H1 (cell line): ENCODE measurements at regions not wholly inside any gene's neighbourhood (a gene's known extent, or its start where the extent isn't known, plus 50 kb on each side); places are given as distances from the start of the nearest gene placed in this dataset.

Experiments
- CTCF ChIA-PET: fragments of 300-600 bp; sonication (Branson Sonifier 250); formaldehyde crosslinking; loops from one replicate; lab custom pipeline; 2021; ENCODE audit not compliant: partially characterized antibody; lab: Charles Lee
- POLR2A ChIA-PET: fragments of 300-600 bp; sonication (Branson Sonifier 250); formaldehyde crosslinking; loops from one replicate; lab custom pipeline; 2021; ENCODE audit warnings: inconsistent platforms; ENCODE audit not compliant: partially characterized antibody; lab: Charles Lee
- DNase-seq, 2 experiments: peaks; one replicate each; pipeline versions ENCODE4 v3.0.0 to v3.0.0-alpha.2; 2010 to 2022; ENCODE audit warnings: low spot score in 2 of 2, low read depth in 1 of 2, mixed read lengths in 1 of 2
- FAIRE-seq: peaks from 2 replicates; lab custom pipeline; 2011; peaks lifted over from hg19 to GRCh38; lab: Jason Lieb, UNC
- H2AFZ ChIP-seq: 2 replicates; pipeline ENCODE4 v1.8.1; 2012; ENCODE audit warnings: low read length, inconsistent platforms
- H2AK5ac ChIP-seq: 2 replicates; pipeline ENCODE4 v1.6.1; 2013; ENCODE audit warnings: low read depth, low read length
- H2BK120ac ChIP-seq: replicated peaks from 2 replicates; pipeline ENCODE3; 2013; ENCODE audit warnings: low read depth, low read length, inconsistent platforms
- H2BK12ac ChIP-seq: 2 replicates; pipeline ENCODE4 v1.6.1; 2013; ENCODE audit warnings: low read depth, low read length
- H2BK15ac ChIP-seq: 2 replicates; pipeline ENCODE4 v1.6.1; 2013; ENCODE audit warnings: low read length
- H2BK20ac ChIP-seq: 2 replicates; pipeline ENCODE4 v1.6.1; 2013; ENCODE audit warnings: low read length
- H2BK5ac ChIP-seq: 2 replicates; pipeline ENCODE4 v1.6.1; 2013; ENCODE audit warnings: low read depth, low read length
- H3K14ac ChIP-seq: 2 replicates; pipeline ENCODE4 v1.6.1; 2013; ENCODE audit warnings: inconsistent platforms; ENCODE audit not compliant: insufficient read length
- H3K18ac ChIP-seq: 2 replicates; pipeline ENCODE4 v1.6.1; 2013; ENCODE audit warnings: low read length; ENCODE audit errors: extremely low read depth
- H3K23ac ChIP-seq: 2 replicates; pipeline ENCODE4 v1.6.1; 2013; ENCODE audit warnings: inconsistent platforms; ENCODE audit not compliant: insufficient read length
- H3K23me2 ChIP-seq: 2 replicates; pipeline ENCODE4 v1.6.1; 2013; ENCODE audit warnings: low read depth, low read length
- H3K27ac ChIP-seq: 2 replicates; pipeline ENCODE4 v1.6.1; 2011; ENCODE audit warnings: low read depth, low read length, inconsistent platforms
- H3K27me3 ChIP-seq, 4 experiments: replicated peaks in 1 of 4; 1 replicate in 1 of 4; 2 replicates in 3 of 4; pipeline versions ENCODE4 v1.6.1 to v1.8.1; 2011 to 2013; ENCODE audit warnings: low read length in 3 of 4, mild to moderate bottlenecking in 3 of 4, inconsistent platforms in 2 of 4, mixed read lengths in 2 of 4, moderate library complexity in 1 of 4; ENCODE audit not compliant: control insufficient read depth in 3 of 4, insufficient read depth in 3 of 4; ENCODE audit errors: extremely low read depth in 1 of 4
- H3K36me3 ChIP-seq, 4 experiments: 2 replicates each; pipeline versions ENCODE4 v1.6.1 to v1.8.1; 2011 to 2013; ENCODE audit warnings: mild to moderate bottlenecking in 4 of 4, low read length in 3 of 4, moderate library complexity in 2 of 4, control low read depth in 1 of 4, inconsistent platforms in 1 of 4; ENCODE audit not compliant: insufficient read depth in 4 of 4, control insufficient read depth in 2 of 4
- H3K4ac ChIP-seq: replicated peaks from 2 replicates; pipeline ENCODE3; 2013; ENCODE audit warnings: low read length, low read depth, mixed read lengths, inconsistent platforms; ENCODE audit not compliant: insufficient read length
- H3K4me1 ChIP-seq, 4 experiments: replicated peaks in 1 of 4; 1 replicate in 1 of 4; 2 replicates in 3 of 4; pipeline versions ENCODE4 v1.6.1 to v1.8.1; 2011 to 2013; ENCODE audit warnings: low read length in 3 of 4, inconsistent platforms in 2 of 4, mixed read lengths in 1 of 4; ENCODE audit not compliant: insufficient read depth in 4 of 4, control insufficient read depth in 3 of 4
- H3K4me2 ChIP-seq, 2 experiments: 2 replicates each; pipeline versions ENCODE4 v1.6.1 to v1.8.1; 2011 to 2013; ENCODE audit warnings: low read depth in 2 of 2, low read length in 2 of 2, control low read depth in 1 of 2, inconsistent platforms in 1 of 2, mild to moderate bottlenecking in 1 of 2; ENCODE audit not compliant: insufficient read depth in 1 of 2
- H3K4me3 ChIP-seq, 4 experiments: fragments of 200-600, 300-600 bp in 1 of 4; sonication (generic), shearing (Covaris generic), sonication (Bioruptor Twin) in 1 of 4; 2 replicates each; pipeline versions ENCODE4 v1.5.1 to v1.8.1; 2011 to 2016; ENCODE audit warnings: low read length in 4 of 4, low read depth in 3 of 4, control low read depth in 2 of 4, inconsistent platforms in 2 of 4, mild to moderate bottlenecking in 2 of 4, mixed read lengths in 1 of 4, moderate library complexity in 1 of 4; ENCODE audit not compliant: insufficient read depth in 2 of 4; ENCODE audit errors: extremely low read depth in 1 of 4
- H3K56ac ChIP-seq: replicated peaks from 2 replicates; pipeline ENCODE3; 2013; ENCODE audit warnings: low read depth, mild to moderate bottlenecking, mixed read lengths, low read length, inconsistent platforms; ENCODE audit not compliant: insufficient read length
- H3K79me1 ChIP-seq: 2 replicates; pipeline ENCODE4 v1.6.1; 2013; ENCODE audit warnings: low read depth, low read length, control low read depth
- H3K79me2 ChIP-seq, 2 experiments: 2 replicates each; pipeline versions ENCODE4 v1.6.1 to v1.8.1; 2012 to 2013; ENCODE audit warnings: low read length in 2 of 2, mild to moderate bottlenecking in 2 of 2, inconsistent platforms in 1 of 2; ENCODE audit not compliant: insufficient read depth in 2 of 2, control insufficient read depth in 1 of 2
- H3K9ac ChIP-seq, 4 experiments: replicated peaks in 1 of 4; 1 replicate in 1 of 4; 2 replicates in 3 of 4; pipeline versions ENCODE4 v1.6.1 to v1.8.1; 2011 to 2013; ENCODE audit warnings: low read depth in 3 of 4, low read length in 3 of 4, control low read depth in 2 of 4, mild to moderate bottlenecking in 2 of 4, moderate library complexity in 2 of 4, inconsistent platforms in 1 of 4; ENCODE audit errors: extremely low read depth in 1 of 4
- H3K9me3 ChIP-seq, 2 experiments: 2 replicates each; pipeline versions ENCODE4 v1.6.1 to v1.8.1; 2012 to 2013; ENCODE audit warnings: mild to moderate bottlenecking in 2 of 2, moderate library complexity in 2 of 2, control low read depth in 1 of 2, inconsistent platforms in 1 of 2, low read depth in 1 of 2, low read length in 1 of 2, mixed read lengths in 1 of 2; ENCODE audit not compliant: insufficient read depth in 2 of 2
- H4K20me1 ChIP-seq, 2 experiments: replicated peaks in 1 of 2; 2 replicates each; pipeline versions ENCODE3 to v1.8.1; 2011 to 2013; ENCODE audit warnings: inconsistent platforms in 2 of 2, low read length in 2 of 2, mild to moderate bottlenecking in 1 of 2; ENCODE audit not compliant: insufficient read depth in 2 of 2, control insufficient read depth in 1 of 2
- H4K5ac ChIP-seq: 2 replicates; pipeline ENCODE4 v1.6.1; 2013; ENCODE audit warnings: low read length, low read depth, mixed read lengths, inconsistent platforms; ENCODE audit not compliant: insufficient read length
- H4K8ac ChIP-seq: 2 replicates; pipeline ENCODE4 v1.8.0; 2013; ENCODE audit warnings: mild to moderate bottlenecking, moderate library complexity, low read length, inconsistent platforms; ENCODE audit not compliant: insufficient read depth; ENCODE audit errors: extremely low read depth
- H4K91ac ChIP-seq: replicated peaks from 2 replicates; pipeline ENCODE3; 2013; ENCODE audit warnings: low read length, mixed read lengths, inconsistent platforms; ENCODE audit not compliant: insufficient read length
- ASH2L ChIP-seq: fragments of 200-600, 300-600 bp; sonication (generic); IDR thresholded peaks from one replicate; pipeline ENCODE4 v1.7.1; 2017; ENCODE audit warnings: low read length
- RXRA ChIP-seq: IDR thresholded peaks from 2 replicates; pipeline ENCODE4 v1.6.1; 2011; ENCODE audit warnings: low read depth, mild to moderate bottlenecking, low read length, moderate library complexity; ENCODE audit not compliant: insufficient read depth
- SIX5 ChIP-seq: IDR thresholded peaks from 2 replicates; pipeline ENCODE4 v1.6.1; 2011; ENCODE audit warnings: mild to moderate bottlenecking, low read depth, low read length
- SUZ12 ChIP-seq: fragments of 200-600 bp; sonication (generic); IDR thresholded peaks from 2 replicates; pipeline ENCODE4 v1.6.1; 2012; ENCODE audit warnings: mild to moderate bottlenecking, inconsistent platforms, low read length, moderate library complexity, mixed read lengths
- YY1 ChIP-seq: IDR thresholded peaks from 2 replicates; pipeline ENCODE4 v1.6.1; 2011; ENCODE audit warnings: low read depth, mild to moderate bottlenecking, low read length
- WGBS, 2 experiments: shearing (Covaris generic) in 1 of 2; methylation state at CpG; one replicate each; pipeline versions ENCODE4 v1.1.6 to v1.1.7; 2013 to 2015; ENCODE audit warnings: low lambda C conversion rate in 2 of 2, mixed read lengths in 2 of 2, inconsistent platforms in 1 of 2, low coverage in 1 of 2, missing lambda C conversion rate in 1 of 2; ENCODE audit not compliant: insufficient replicate concordance in 2 of 2, insufficient coverage in 1 of 2, insufficient read length in 1 of 2; ENCODE audit errors: extremely low coverage in 1 of 2, missing lambda C conversion rate in 1 of 2; 5-methylcytosine and 5-hydroxymethylcytosine counted together
- TF ChIP-seq, protein P1 (sequence below): IDR thresholded peaks from 2 replicates; pipeline ENCODE4 v1.6.1; 2012; ENCODE audit warnings: low read length, inconsistent platforms
- TF ChIP-seq, protein P2 (sequence below): IDR thresholded peaks from 2 replicates; pipeline ENCODE4 v1.6.1; 2012; ENCODE audit warnings: inconsistent platforms

DNA sequence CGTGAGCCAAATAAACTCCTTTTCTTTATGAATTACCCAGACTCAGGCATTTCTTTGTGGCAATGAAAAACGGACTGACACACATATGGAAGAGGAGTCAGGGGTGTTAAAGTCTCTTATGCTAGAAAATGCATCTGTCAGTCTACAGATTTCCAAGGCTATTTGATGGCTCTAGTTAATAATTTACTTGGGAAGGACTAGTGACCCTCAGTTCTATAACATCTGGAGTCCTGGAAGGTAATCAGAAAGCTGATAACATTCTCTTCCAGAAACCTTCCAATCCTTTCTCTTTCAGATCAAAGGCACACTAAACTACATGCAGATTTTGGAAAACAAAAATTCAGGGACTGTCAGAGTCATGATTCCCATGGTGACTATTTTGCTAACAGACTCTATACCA lies 142.0 kb upstream of the TEX13D start:
- TF ChIP-seq SUZ12, result no peak
- TF ChIP-seq, protein P1, sequence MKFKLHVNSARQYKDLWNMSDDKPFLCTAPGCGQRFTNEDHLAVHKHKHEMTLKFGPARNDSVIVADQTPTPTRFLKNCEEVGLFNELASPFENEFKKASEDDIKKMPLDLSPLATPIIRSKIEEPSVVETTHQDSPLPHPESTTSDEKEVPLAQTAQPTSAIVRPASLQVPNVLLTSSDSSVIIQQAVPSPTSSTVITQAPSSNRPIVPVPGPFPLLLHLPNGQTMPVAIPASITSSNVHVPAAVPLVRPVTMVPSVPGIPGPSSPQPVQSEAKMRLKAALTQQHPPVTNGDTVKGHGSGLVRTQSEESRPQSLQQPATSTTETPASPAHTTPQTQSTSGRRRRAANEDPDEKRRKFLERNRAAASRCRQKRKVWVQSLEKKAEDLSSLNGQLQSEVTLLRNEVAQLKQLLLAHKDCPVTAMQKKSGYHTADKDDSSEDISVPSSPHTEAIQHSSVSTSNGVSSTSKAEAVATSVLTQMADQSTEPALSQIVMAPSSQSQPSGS, result no peak
- TF ChIP-seq, protein P2, sequence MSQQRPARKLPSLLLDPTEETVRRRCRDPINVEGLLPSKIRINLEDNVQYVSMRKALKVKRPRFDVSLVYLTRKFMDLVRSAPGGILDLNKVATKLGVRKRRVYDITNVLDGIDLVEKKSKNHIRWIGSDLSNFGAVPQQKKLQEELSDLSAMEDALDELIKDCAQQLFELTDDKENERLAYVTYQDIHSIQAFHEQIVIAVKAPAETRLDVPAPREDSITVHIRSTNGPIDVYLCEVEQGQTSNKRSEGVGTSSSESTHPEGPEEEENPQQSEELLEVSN, result no peak
- no peak for TF ChIP-seq YY1
- TF ChIP-seq ASH2L, result no peak
- TF ChIP-seq SIX5, result no peak
- TF ChIP-seq RXRA, result no peak
- H3K14ac ChIP-seq, result no peak overlapping the region
- H3K27me3 ChIP-seq, result no peaks in the 10 kb centered on the region
- H3K56ac ChIP-seq, result no peak overlapping the region
- H3K4me2 ChIP-seq, result no peak overlapping the region
- H4K91ac ChIP-seq, result no peak overlapping the region
- H2BK5ac ChIP-seq, result no peak overlapping the region
- no peak overlapping the region for H4K5ac ChIP-seq
- H3K36me3 ChIP-seq, result no peaks in the 10 kb centered on the region
- H3K79me2 ChIP-seq, result no peaks in the 10 kb centered on the region
- H2BK120ac ChIP-seq, result no peak overlapping the region
- no peak for FAIRE-seq
- no peak overlapping the region for H3K27ac ChIP-seq
- ChIA-PET POLR2A (no interaction called here), CTCF (no interaction called here)
- no peak overlapping the region for H3K4ac ChIP-seq
- no peak overlapping the region for H3K4me3 ChIP-seq
- H2BK15ac ChIP-seq, result no peak overlapping the region
- H2BK12ac ChIP-seq, result no peak overlapping the region
- H3K9me3 ChIP-seq, result no peaks in the 10 kb centered on the region
- no peak overlapping the region for H3K9ac ChIP-seq
- WGBS, 2 experiments, result 81% methylated on average over 2 of the region's 2 CpGs; no CpG with 5 or more reads in 1 of the 2 experiments
- H2AFZ ChIP-seq, result no peak overlapping the region
- no peak overlapping the region for H2AK5ac ChIP-seq
- no peak overlapping the region for H3K18ac ChIP-seq
- H2BK20ac ChIP-seq, result no peak overlapping the region
- no peak overlapping the region for H4K8ac ChIP-seq
- DNase-seq, result no peak
- H3K23me2 ChIP-seq, result no peaks in the 10 kb centered on the region
- no peaks in the 10 kb centered on the region for H3K4me1 ChIP-seq
- H4K20me1 ChIP-seq, result no peaks in the 10 kb centered on the region
- H3K79me1 ChIP-seq, result no peaks in the 10 kb centered on the region
- H3K23ac ChIP-seq, result no peak overlapping the region
